Spleen (tissue), 11 donors: ENCODE measurements at regions not wholly inside any gene's neighbourhood (a gene's known extent, or its start where the extent isn't known, plus 50 kb on each side); places are given as distances from the start of the nearest gene placed in this dataset.
"Not testable (repeated sequence)": the region's sequence is repeated elsewhere in the genome, so short reads cannot be mapped to it uniquely, and the experiment has no call there.

Source experiments
- DNase-seq: peaks from one replicate; pipeline ENCODE4 v3.0.0-alpha.2; 2020
- H3K27ac ChIP-seq, 8 donors: fragments of 200-600 bp; sonication (generic) in 7 of 8; 1 replicate in 4 of 8; 2 replicates in 4 of 8; pipeline versions ENCODE4 v1.5.0 to v1.8.0; 2016 to 2021; ENCODE audit warnings: inconsistent platforms in 4 of 8, mild to moderate bottlenecking in 4 of 8, moderate library complexity in 1 of 8
- H3K27me3 ChIP-seq, 7 donors: fragments of 200-600 bp; sonication (generic) in 6 of 7; replicated peaks in 1 of 7; 1 replicate in 4 of 7; 2 replicates in 3 of 7; pipeline versions ENCODE4 v1.5.0 to v1.8.0; 2016 to 2021; ENCODE audit warnings: inconsistent platforms in 3 of 7, mild to moderate bottlenecking in 1 of 7
- H3K36me3 ChIP-seq, 6 donors: fragments of 200-600 bp; sonication (generic) in 5 of 6; 1 replicate in 4 of 6; 2 replicates in 2 of 6; pipeline versions ENCODE4 v1.5.0 to v1.8.0; 2016 to 2021; ENCODE audit warnings: inconsistent platforms in 2 of 6
- H3K4me1 ChIP-seq, 6 donors: fragments of 200-600 bp; sonication (generic) in 5 of 6; 1 replicate in 3 of 6; 2 replicates in 3 of 6; pipeline versions ENCODE4 v1.5.0 to v1.8.0; 2016 to 2021; ENCODE audit warnings: inconsistent platforms in 3 of 6
- H3K4me3 ChIP-seq, 8 donors: fragments of 200-600 bp; sonication (generic) in 7 of 8; 1 replicate in 4 of 8; 2 replicates in 4 of 8; pipeline versions ENCODE4 v1.5.0 to v1.8.0; 2016 to 2021; ENCODE audit warnings: inconsistent platforms in 4 of 8, mild to moderate bottlenecking in 4 of 8, moderate library complexity in 2 of 8
- H3K9me3 ChIP-seq, 8 donors: fragments of 200-600 bp; sonication (generic) in 7 of 8; 1 replicate in 4 of 8; 2 replicates in 4 of 8; pipeline versions ENCODE4 v1.5.0 to v1.8.0; 2016 to 2021; ENCODE audit warnings: inconsistent platforms in 4 of 8
- CTCF ChIP-seq, 11 experiments: fragments of 200-600 bp in 7 of 11; fragments of 450-650 bp in 4 of 11; sonication (generic) in 4 of 11; IDR thresholded peaks in 8 of 11; conservative IDR thresholded peaks in 3 of 11; 1 replicate in 7 of 11; 2 replicates in 4 of 11; pipeline versions ENCODE4 v1.4.0 to v1.8.0; 2016 to 2021; ENCODE audit warnings: antibody characterized with exemption in 11 of 11, inconsistent platforms in 4 of 11, mild to moderate bottlenecking in 1 of 11
- POLR2A ChIP-seq, 3 donors: fragments of 450-650 bp; IDR thresholded peaks; one replicate each; pipeline ENCODE4 v1.5.1; 2017; ENCODE audit warnings: antibody characterized with exemption in 3 of 3, mild to moderate bottlenecking in 1 of 3
- POLR2AphosphoS5 ChIP-seq, 3 donors: sonication (generic); formaldehyde crosslinking; IDR thresholded peaks; one replicate each; pipeline ENCODE4 v1.5.1; 2017; ENCODE audit warnings: antibody characterized with exemption in 3 of 3
- WGBS, 5 donors: extraction: QIAGEN DNeasy Blood & Tissue Kit in 3 of 5; methylation state at CpG; one replicate each; pipeline versions ENCODE4 v1.1.5 to v1.1.7; 2013 to 2018; 5-methylcytosine and 5-hydroxymethylcytosine counted together
- intact Hi-C: fragments of 100-400 bp; cut with DNase I; formaldehyde crosslinking; loops from one replicate; pipeline ENCODE4 v1.15.0; 2023; ENCODE audit warnings: low total_unique reads
- donor health status: healthy with polysubstance abuse.
- donor health status: DM: no; HTN: no; CAD: no; lungs with moderate emphysema.
- donor health status: DM: no; HTN: no; CAD: no.
- donor health status: Bipolar disorder and iron deficiency.
- donor health status: healthy.
- donor health status: DM: no; HTN: no; CAD: no.
- donor health status: DM: yes; HTN: yes; CAD: no.

GRCh38 chr9:65466911-65467734, 182.1 kb upstream of the FOXD4L5 start:
- H3K27ac ChIP-seq, H3K36me3 ChIP-seq, DNase-seq, intact Hi-C loops, H3K4me1 ChIP-seq, H3K4me3 ChIP-seq, H3K27me3 ChIP-seq: not testable (repeated sequence)
- WGBS, 5 donors, result 92 to 95% (median 94%) methylated on average over 23 to 54 of the region's 55 CpGs
- H3K9me3 ChIP-seq, result peaks cover 0 to 44% (median 19%) of the 10 kb centered on the region in 8 donors

GRCh38 chr9:65465246-65465895, 180.4 kb upstream of the FOXD4L5 start:
- DNase-seq, H3K4me3 ChIP-seq, intact Hi-C loops, H3K27me3 ChIP-seq, H3K4me1 ChIP-seq, H3K36me3 ChIP-seq, H3K27ac ChIP-seq: not testable (repeated sequence)
- H3K9me3 ChIP-seq, result peaks cover 0 to 44% (median 25%) of the 10 kb centered on the region in 8 donors
- WGBS, 5 donors, result 90 to 92% (median 91%) methylated on average over 17 of the region's 17 CpGs

- DNase-seq, intact Hi-C loops, H3K4me3 ChIP-seq, H3K27ac ChIP-seq, H3K4me1 ChIP-seq, H3K36me3 ChIP-seq, H3K27me3 ChIP-seq: not testable (repeated sequence)
- H3K9me3 ChIP-seq, result peaks cover 0 to 49% (median 38%) of the 10 kb centered on the region in 8 donors
- 84 to 90% (median 86%) methylated on average over 13 to 15 of the region's 15 CpGs for WGBS, 5 donors
Observed at GRCh38 chr9:65462476-65462875, 177.5 kb upstream of the FOXD4L5 start.

GRCh38 chr9:65459756-65460320, 174.8 kb upstream of the FOXD4L5 start:
- 81 to 92% (median 84%) methylated on average over 8 to 11 of the region's 11 CpGs for WGBS, 5 donors
- H3K4me3 ChIP-seq, result no peak overlapping the region
- intact Hi-C loops, result no loop called here

GRCh38 chr9:65458992-65459391, 174.0 kb upstream of the FOXD4L5 start:
- Histone ChIP-seq H3K36me3 (no peaks in the 10 kb centered on the region), H3K4me1 (no peaks in the 10 kb centered on the region), H3K4me3 (no peak overlapping the region), H3K27me3 (no peaks in the 10 kb centered on the region), H3K9me3 (peaks cover 0 to 65% (median 42%) of the 10 kb centered on the region in 8 donors), H3K27ac (no peak overlapping the region)
- TF ChIP-seq POLR2A (IDR thresholded peaks at IDR 0.05), result no peak
- no peak for TF ChIP-seq POLR2AphosphoS5 (IDR thresholded peaks at IDR 0.05)
- TF ChIP-seq CTCF (IDR thresholded peaks at IDR 0.05 in 8 of 11, conservative IDR thresholded peaks at IDR 0.05 in 3 of 11), result no peak
- WGBS, 5 donors, result 84 to 97% (median 90%) methylated on average over 6 to 10 of the region's 10 CpGs
- no peak for DNase-seq
- intact Hi-C loops, result no loop called here

More at GRCh38 chr9:65459756-65460320, 174.8 kb upstream of the FOXD4L5 start:
- Histone ChIP-seq H3K4me1 (no peaks in the 10 kb centered on the region), H3K9me3 (peaks cover 0 to 58% (median 42%) of the 10 kb centered on the region in 8 donors), H3K27me3 (no peaks in the 10 kb centered on the region), H3K27ac (no peak overlapping the region), H3K36me3 (no peaks in the 10 kb centered on the region)
- DNase-seq, result no peak
- TF ChIP-seq POLR2A (IDR thresholded peaks at IDR 0.05), result no peak
- TF ChIP-seq CTCF (IDR thresholded peaks at IDR 0.05 in 8 of 11, conservative IDR thresholded peaks at IDR 0.05 in 3 of 11), result no peak
- TF ChIP-seq POLR2AphosphoS5 (IDR thresholded peaks at IDR 0.05), result no peak
